Tibial nerve (tissue), 4 donors: ENCODE measurements at regions not wholly inside any gene's neighbourhood (a gene's known extent, or its start where the extent isn't known, plus 50 kb on each side); places are given as distances from the start of the nearest gene placed in this dataset.

ENCODE experiments used
- DNase-seq, 2 donors: peaks; one replicate each; pipeline ENCODE4 v3.0.0-alpha.2; 2019; ENCODE audit warnings: low spot score in 2 of 2
- H3K27ac ChIP-seq, 4 donors: fragments of 200-600 bp; sonication (generic) in 3 of 4; one replicate each; pipeline ENCODE4 v1.5.1; 2017 to 2019; ENCODE audit warnings: mild to moderate bottlenecking in 1 of 4
- H3K27me3 ChIP-seq, 2 donors: fragments of 200-600 bp; sonication (generic) in 1 of 2; one replicate each; pipeline versions ENCODE4 v1.5.1 to v1.6.0; 2017 to 2019
- H3K36me3 ChIP-seq, 3 donors: fragments of 200-600 bp; sonication (generic); one replicate each; pipeline ENCODE4 v1.5.1; 2018 to 2019
- H3K4me1 ChIP-seq, 4 donors: fragments of 200-600 bp; sonication (generic) in 3 of 4; one replicate each; pipeline ENCODE4 v1.5.1; 2017 to 2019
- H3K4me3 ChIP-seq, 4 donors: fragments of 200-600 bp; sonication (generic) in 3 of 4; one replicate each; pipeline ENCODE4 v1.5.1; 2017 to 2019; ENCODE audit warnings: mild to moderate bottlenecking in 1 of 4, moderate library complexity in 1 of 4
- H3K9me3 ChIP-seq, 4 donors: fragments of 200-600 bp; sonication (generic) in 3 of 4; one replicate each; pipeline ENCODE4 v1.5.1; 2017 to 2019
- EP300 ChIP-seq, 2 donors: sonication (generic); formaldehyde crosslinking; IDR thresholded peaks; one replicate each; pipeline ENCODE4 v1.6.1; 2017; ENCODE audit warnings: antibody characterized with exemption in 2 of 2, mild to moderate bottlenecking in 1 of 2
- POLR2A ChIP-seq, 2 donors: fragments of 450-650 bp; IDR thresholded peaks; one replicate each; pipeline ENCODE4 v1.6.1; 2017; ENCODE audit warnings: antibody characterized with exemption in 2 of 2, mild to moderate bottlenecking in 2 of 2, moderate library complexity in 2 of 2
- WGBS, 2 donors: methylation state at CpG; one replicate each; pipeline ENCODE4 v1.1.5; 2018; 5-methylcytosine and 5-hydroxymethylcytosine counted together
- TF ChIP-seq, protein P1 (sequence below), 5 experiments: fragments of 200-600 bp in 3 of 5; fragments of 450-650 bp in 2 of 5; sonication (generic) in 3 of 5; IDR thresholded peaks; one replicate each; pipeline ENCODE4 v1.5.1; 2016 to 2019; ENCODE audit warnings: antibody characterized with exemption in 5 of 5, mild to moderate bottlenecking in 3 of 5, moderate library complexity in 2 of 5

DNA sequence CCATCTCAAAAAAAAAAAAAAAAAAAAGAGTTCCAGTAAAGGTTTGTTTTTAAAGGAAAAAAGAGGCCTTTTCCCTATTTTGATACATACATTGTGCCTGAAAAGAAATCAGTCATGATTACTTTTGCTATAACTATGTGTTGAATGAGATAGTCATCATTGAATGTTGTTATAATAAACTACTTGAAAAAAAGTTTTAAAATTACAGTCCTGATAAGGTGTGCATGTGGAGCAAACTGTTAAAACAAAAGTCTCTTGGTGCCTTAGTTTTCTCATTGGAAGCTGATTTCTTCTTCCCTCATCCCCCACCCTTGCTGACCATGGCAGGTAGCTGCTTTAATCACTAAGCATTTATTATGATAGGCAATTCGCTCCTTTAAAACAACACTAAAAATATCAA is 172.3 kb upstream of the TBCA start:
- H3K4me3 ChIP-seq: no peak overlapping the region
- no peaks in the 10 kb centered on the region for H3K27me3 ChIP-seq
- TF ChIP-seq EP300 (IDR thresholded peaks at IDR 0.05): no peak
- TF ChIP-seq POLR2A (IDR thresholded peaks at IDR 0.05): no peak
- TF ChIP-seq, protein P1, sequence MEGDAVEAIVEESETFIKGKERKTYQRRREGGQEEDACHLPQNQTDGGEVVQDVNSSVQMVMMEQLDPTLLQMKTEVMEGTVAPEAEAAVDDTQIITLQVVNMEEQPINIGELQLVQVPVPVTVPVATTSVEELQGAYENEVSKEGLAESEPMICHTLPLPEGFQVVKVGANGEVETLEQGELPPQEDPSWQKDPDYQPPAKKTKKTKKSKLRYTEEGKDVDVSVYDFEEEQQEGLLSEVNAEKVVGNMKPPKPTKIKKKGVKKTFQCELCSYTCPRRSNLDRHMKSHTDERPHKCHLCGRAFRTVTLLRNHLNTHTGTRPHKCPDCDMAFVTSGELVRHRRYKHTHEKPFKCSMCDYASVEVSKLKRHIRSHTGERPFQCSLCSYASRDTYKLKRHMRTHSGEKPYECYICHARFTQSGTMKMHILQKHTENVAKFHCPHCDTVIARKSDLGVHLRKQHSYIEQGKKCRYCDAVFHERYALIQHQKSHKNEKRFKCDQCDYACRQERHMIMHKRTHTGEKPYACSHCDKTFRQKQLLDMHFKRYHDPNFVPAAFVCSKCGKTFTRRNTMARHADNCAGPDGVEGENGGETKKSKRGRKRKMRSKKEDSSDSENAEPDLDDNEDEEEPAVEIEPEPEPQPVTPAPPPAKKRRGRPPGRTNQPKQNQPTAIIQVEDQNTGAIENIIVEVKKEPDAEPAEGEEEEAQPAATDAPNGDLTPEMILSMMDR (IDR thresholded peaks at IDR 0.05): no peak
- no peaks in the 10 kb centered on the region for H3K4me1 ChIP-seq
- 85% methylated on average over 1 of the region's 1 CpG for WGBS, 2 donors
- DNase-seq: no peak
- H3K27ac ChIP-seq: no peak overlapping the region
- no peaks in the 10 kb centered on the region for H3K9me3 ChIP-seq
- H3K36me3 ChIP-seq: no peaks in the 10 kb centered on the region

DNA sequence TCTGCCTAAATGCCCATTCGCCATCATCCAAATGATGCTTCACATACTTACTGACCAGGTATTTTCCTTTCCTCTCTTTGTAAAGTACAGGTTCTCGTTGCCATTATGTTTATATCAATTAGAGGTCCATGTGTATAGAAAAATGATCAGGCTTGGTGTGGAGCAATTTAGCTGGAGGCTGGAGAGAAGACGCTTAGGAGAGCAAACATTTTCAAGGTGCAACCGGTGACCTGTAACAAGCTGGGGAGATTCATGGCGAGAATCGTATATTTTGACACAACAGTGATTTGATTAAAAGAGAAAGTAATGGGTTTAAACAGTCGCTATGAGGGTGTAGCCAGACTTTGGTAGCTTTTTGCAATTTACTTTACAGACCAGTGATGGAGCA is 170.9 kb upstream of the TBCA start:
- TF ChIP-seq EP300 (IDR thresholded peaks at IDR 0.05) (no peak), POLR2A (IDR thresholded peaks at IDR 0.05) (no peak)
- TF ChIP-seq, protein P1 (IDR thresholded peaks at IDR 0.05): no peak
- DNase-seq: no peak
- Histone ChIP-seq H3K9me3 (no peaks in the 10 kb centered on the region), H3K4me1 (no peaks in the 10 kb centered on the region), H3K27ac (no peak overlapping the region), H3K4me3 (no peak overlapping the region), H3K27me3 (no peaks in the 10 kb centered on the region), H3K36me3 (no peaks in the 10 kb centered on the region)
- WGBS, 2 donors: 84% methylated on average over 7 of the region's 7 CpGs

DNA sequence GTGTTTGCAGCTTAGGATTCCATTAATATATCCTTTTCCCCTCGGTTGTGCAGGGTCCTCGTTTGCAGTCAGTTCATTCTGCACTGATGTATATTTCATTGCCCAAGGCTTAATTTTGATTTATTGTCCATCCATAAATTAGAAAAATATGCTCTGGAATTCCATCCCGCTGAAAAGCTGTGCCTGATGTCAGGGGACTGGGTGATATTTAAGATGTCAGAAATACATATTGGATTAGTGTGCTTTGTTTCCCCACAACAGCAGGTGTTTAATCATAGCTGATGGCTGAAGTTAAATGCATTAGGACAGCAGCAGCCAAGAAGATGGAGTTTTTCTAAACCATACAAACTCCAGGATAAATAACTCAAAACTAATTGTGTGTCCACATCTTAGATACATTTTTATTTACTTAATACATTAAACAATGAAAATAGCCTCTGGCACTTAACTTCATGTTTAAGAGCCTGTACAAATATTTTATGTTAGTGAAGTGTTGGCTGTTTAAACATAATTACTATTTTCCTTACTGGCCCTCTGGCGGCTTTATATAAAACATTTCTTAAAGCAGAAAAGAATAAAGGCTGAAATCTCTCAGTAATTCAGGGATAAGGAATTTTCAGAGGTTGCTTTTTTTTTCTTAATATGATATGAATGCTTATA is 170.4 kb upstream of the TBCA start:
- Histone ChIP-seq H3K36me3 (no peaks in the 10 kb centered on the region), H3K4me1 (no peaks in the 10 kb centered on the region), H3K9me3 (no peaks in the 10 kb centered on the region), H3K27me3 (no peaks in the 10 kb centered on the region), H3K27ac (no peak overlapping the region), H3K4me3 (no peak overlapping the region)
- WGBS, 2 donors: 26 to 30% methylated on average over 4 of the region's 4 CpGs
- DNase-seq: no peak
- TF ChIP-seq EP300 (IDR thresholded peaks at IDR 0.05) (no peak), POLR2A (IDR thresholded peaks at IDR 0.05) (no peak)
- TF ChIP-seq, protein P1 (IDR thresholded peaks at IDR 0.05): no peak

DNA sequence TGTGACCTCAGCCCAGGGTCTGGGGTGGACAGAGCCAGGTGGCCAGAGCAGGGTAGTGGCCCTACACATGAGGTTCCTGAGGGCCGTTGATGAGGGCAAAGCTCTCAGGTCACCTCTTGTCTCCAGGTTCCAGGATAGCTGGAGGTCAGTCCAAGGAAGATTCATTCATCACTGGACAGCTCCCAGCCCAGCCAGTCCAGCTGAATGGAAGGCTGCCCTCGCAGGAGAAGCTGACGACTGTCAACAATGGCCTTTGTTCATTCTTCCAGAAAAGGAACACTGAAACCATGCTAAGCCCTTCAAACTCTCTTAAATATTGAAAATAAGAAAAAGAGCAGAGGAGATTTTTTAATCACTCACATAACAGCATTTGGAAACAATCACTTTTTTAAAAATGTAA is 169.7 kb upstream of the TBCA start:
- DNase-seq: no peak
- Histone ChIP-seq H3K4me3 (no peak overlapping the region), H3K9me3 (no peaks in the 10 kb centered on the region), H3K36me3 (no peaks in the 10 kb centered on the region), H3K4me1 (no peaks in the 10 kb centered on the region), H3K27me3 (no peaks in the 10 kb centered on the region), H3K27ac (no peak overlapping the region)
- TF ChIP-seq EP300 (IDR thresholded peaks at IDR 0.05) (no peak), POLR2A (IDR thresholded peaks at IDR 0.05) (no peak)
- TF ChIP-seq, protein P1 (IDR thresholded peaks at IDR 0.05): no peak
- WGBS, 2 donors: 26 to 38% methylated on average over 3 of the region's 3 CpGs

DNA sequence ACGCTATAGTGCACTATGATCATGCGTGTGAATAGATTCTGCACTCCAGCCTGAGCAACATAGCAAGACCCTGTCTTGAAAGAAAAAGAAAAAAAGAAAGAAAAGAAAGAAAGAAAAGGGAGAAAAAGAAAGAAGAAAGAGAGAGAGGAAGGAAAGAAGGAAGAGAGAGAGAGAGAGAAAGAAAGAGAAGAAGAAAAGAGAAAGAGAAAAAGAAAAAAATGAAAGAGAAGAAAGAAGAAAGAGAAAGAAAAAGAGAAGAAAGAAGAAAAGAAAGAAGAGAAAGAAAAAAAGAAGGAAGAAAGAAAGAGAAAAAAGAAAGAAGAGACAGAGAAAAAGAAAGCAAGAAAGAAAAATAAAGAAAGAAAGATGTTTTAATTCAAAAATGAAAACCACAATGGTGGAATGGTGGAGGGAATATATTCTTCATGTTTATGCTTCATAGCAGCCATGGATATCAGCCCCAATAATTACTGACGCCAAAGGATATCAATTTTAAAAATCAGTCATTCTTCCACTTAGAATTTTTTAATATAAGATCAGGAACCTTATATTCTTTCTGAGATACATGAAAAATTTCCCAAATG is 168.7 kb upstream of the TBCA start:
- Histone ChIP-seq H3K36me3 (no peaks in the 10 kb centered on the region), H3K4me1 (no peaks in the 10 kb centered on the region), H3K27ac (no peak overlapping the region), H3K4me3 (no peak overlapping the region), H3K27me3 (no peaks in the 10 kb centered on the region), H3K9me3 (no peaks in the 10 kb centered on the region)
- DNase-seq: no peak
- WGBS, 2 donors: 93 to 98% methylated on average over 3 of the region's 3 CpGs
- no peak for TF ChIP-seq EP300 (IDR thresholded peaks at IDR 0.05)
- TF ChIP-seq, protein P1 (IDR thresholded peaks at IDR 0.05): no peak
- TF ChIP-seq POLR2A (IDR thresholded peaks at IDR 0.05): no peak
